IMR-90 (cell line): ENCODE measurements at regions not wholly inside any gene's neighbourhood (a gene's known extent, or its start where the extent isn't known, plus 50 kb on each side); places are given as distances from the start of the nearest gene placed in this dataset.

ENCODE experiments used
- ATAC-seq: fragments of 200-7000 bp; cut with Tn5 transposase; 2 replicates; pipeline ENCODE4 v1.9.1; 2020; ENCODE audit warnings: low read depth, mild to moderate bottlenecking, moderate library complexity
- BruUV-seq: library from RNA; stranded (reverse); fragments of 400-500 nt; replicated peaks from 2 replicates; lab custom pipeline; 2021; lab: Mats Ljungman, UMichigan
- CTCF ChIA-PET: fragments of 300-600 bp; formaldehyde crosslinking; extraction: SDS; loops from one replicate; lab custom pipeline; 2021; ENCODE audit warnings: antibody characterized with exemption; lab: Yijun Ruan, JAX
- POLR2A ChIA-PET: fragments of 300-600 bp; sonication (Branson Sonifier 250); formaldehyde crosslinking; loops from one replicate; lab custom pipeline; 2022; ENCODE audit warnings: antibody characterized with exemption; ENCODE audit not compliant: unreplicated experiment; lab: Charles Lee
- DNase-seq: peaks from one replicate; pipeline ENCODE4 v3.0.0; 2013
- H2AFZ ChIP-seq: replicated peaks from 2 replicates; pipeline ENCODE3; 2013; ENCODE audit warnings: low read length, mild to moderate bottlenecking; ENCODE audit not compliant: poor library complexity
- H2AK5ac ChIP-seq: 2 replicates; pipeline ENCODE4 v1.6.1; 2013; ENCODE audit warnings: low read depth, low read length, inconsistent platforms
- H2AK9ac ChIP-seq: replicated peaks from 2 replicates; pipeline ENCODE3; 2013; ENCODE audit warnings: mild to moderate bottlenecking, low read depth, low read length, moderate library complexity; ENCODE audit not compliant: poor library complexity
- H2BK120ac ChIP-seq: 2 replicates; pipeline ENCODE4 v1.6.1; 2013; ENCODE audit warnings: low read depth, low read length, inconsistent platforms
- H2BK15ac ChIP-seq: 3 replicates; pipeline ENCODE4 v1.6.1; 2013; ENCODE audit warnings: low read depth, low read length, inconsistent platforms
- H2BK20ac ChIP-seq: 2 replicates; pipeline ENCODE4 v1.6.1; 2013; ENCODE audit warnings: low read depth, mild to moderate bottlenecking, inconsistent platforms, low read length, moderate library complexity
- H2BK5ac ChIP-seq: 2 replicates; pipeline ENCODE4 v1.6.1; 2013; ENCODE audit warnings: mild to moderate bottlenecking, low read depth, low read length, inconsistent platforms; ENCODE audit not compliant: poor library complexity, severe bottlenecking
- H3K14ac ChIP-seq: replicated peaks from 2 replicates; pipeline ENCODE4 v1.6.1; 2013; ENCODE audit warnings: low read depth, low read length, inconsistent platforms
- H3K18ac ChIP-seq: 2 replicates; pipeline ENCODE4 v1.6.1; 2013; ENCODE audit warnings: low read depth, low read length, control low read depth
- H3K23ac ChIP-seq: 2 replicates; pipeline ENCODE4 v1.6.1; 2013; ENCODE audit warnings: low read depth, low read length, inconsistent platforms
- H3K27ac ChIP-seq: 2 replicates; pipeline ENCODE4 v1.5.1; 2013; ENCODE audit warnings: mild to moderate bottlenecking, control low read depth, low read length; ENCODE audit not compliant: insufficient read depth
- H3K27me3 ChIP-seq: 2 replicates; pipeline ENCODE4 v1.6.1; 2013; ENCODE audit warnings: low read length; ENCODE audit not compliant: control insufficient read depth, insufficient read depth
- H3K36me3 ChIP-seq: 2 replicates; pipeline ENCODE4 v1.6.1; 2013; ENCODE audit warnings: low read length, mixed read lengths; ENCODE audit not compliant: control insufficient read depth, insufficient read depth
- H3K4ac ChIP-seq: 2 replicates; pipeline ENCODE4 v1.6.1; 2013; ENCODE audit warnings: low read depth, low read length, inconsistent platforms
- H3K4me1 ChIP-seq: 2 replicates; pipeline ENCODE4 v1.6.1; 2013; ENCODE audit warnings: low read length, mixed read lengths; ENCODE audit not compliant: control insufficient read depth, insufficient read depth
- H3K4me2 ChIP-seq: 2 replicates; pipeline ENCODE4 v1.6.1; 2013; ENCODE audit warnings: low read depth, mild to moderate bottlenecking, control low read depth, low read length, moderate library complexity
- H3K4me3 ChIP-seq: 2 replicates; pipeline ENCODE4 v1.5.1; 2013; ENCODE audit warnings: low read depth, mild to moderate bottlenecking, control low read depth, low read length, moderate library complexity; ENCODE audit not compliant: insufficient read depth
- H3K56ac ChIP-seq: 2 replicates; pipeline ENCODE4 v1.6.1; 2013; ENCODE audit warnings: low read length, inconsistent platforms; ENCODE audit not compliant: insufficient read depth; ENCODE audit errors: extremely low read depth
- H3K79me1 ChIP-seq, 2 experiments: 2 replicates each; pipeline ENCODE4 v1.6.1; 2013; ENCODE audit warnings: low read length in 2 of 2, inconsistent platforms in 1 of 2, low read depth in 1 of 2
- H3K9ac ChIP-seq: 2 replicates; pipeline ENCODE4 v1.6.1; 2013; ENCODE audit warnings: low read depth, low read length, control low read depth
- H3K9me1 ChIP-seq: 2 replicates; pipeline ENCODE4 v1.6.1; 2013; ENCODE audit warnings: low read length, inconsistent platforms; ENCODE audit not compliant: insufficient read depth
- H3K9me3 ChIP-seq: 2 replicates; pipeline ENCODE4 v1.6.1; 2013; ENCODE audit warnings: low read length; ENCODE audit not compliant: control insufficient read depth, insufficient read depth
- H4K20me1 ChIP-seq: 2 replicates; pipeline ENCODE4 v1.6.1; 2013; ENCODE audit warnings: low read length, inconsistent platforms; ENCODE audit not compliant: insufficient read depth
- H4K5ac ChIP-seq: 2 replicates; pipeline ENCODE4 v1.6.1; 2013; ENCODE audit warnings: mild to moderate bottlenecking, low read depth, low read length, control low read depth
- H4K8ac ChIP-seq, 2 experiments: 2 replicates each; pipeline ENCODE4 v1.6.1; 2013; ENCODE audit warnings: low read depth in 2 of 2, low read length in 2 of 2, control low read depth in 1 of 2, inconsistent platforms in 1 of 2
- H4K91ac ChIP-seq: 2 replicates; pipeline ENCODE4 v1.6.1; 2013; ENCODE audit warnings: low read depth, low read length, inconsistent platforms; ENCODE audit not compliant: insufficient read depth
- BHLHE40 ChIP-seq: fragments of 150-350 bp; IDR thresholded peaks from 2 replicates; pipeline ENCODE4 v1.6.1; 2016; ENCODE audit warnings: mild to moderate bottlenecking, low read depth, low read length
- CEBPB ChIP-seq: IDR thresholded peaks from 2 replicates; pipeline ENCODE4 v1.6.1; 2012; ENCODE audit warnings: low read depth, low read length, improper control_type of control experiment
- CHD1 ChIP-seq: IDR thresholded peaks from 2 replicates; pipeline ENCODE4 v1.6.1; 2012; ENCODE audit warnings: low read depth, low read length, improper control_type of control experiment
- CTCF ChIP-seq: conservative IDR thresholded peaks from 2 replicates; pipeline ENCODE4 v1.5.1; 2012; ENCODE audit warnings: mild to moderate bottlenecking, low read depth, low read length, improper control_type of control experiment
- ELK1 ChIP-seq: fragments of 150-350 bp; IDR thresholded peaks from 2 replicates; pipeline ENCODE4 v1.6.1; 2016; ENCODE audit warnings: low read depth, mild to moderate bottlenecking, low read length, moderate library complexity, borderline replicate concordance
- FOS ChIP-seq: fragments of 150-350 bp; IDR thresholded peaks from 2 replicates; pipeline ENCODE4 v1.6.1; 2016; ENCODE audit warnings: low read depth, low read length
- MAFK ChIP-seq: IDR thresholded peaks from 2 replicates; pipeline ENCODE4 v1.6.1; 2012; ENCODE audit warnings: low read depth, low read length, improper control_type of control experiment
- MAZ ChIP-seq: IDR thresholded peaks from 2 replicates; pipeline ENCODE4 v1.6.1; 2012; ENCODE audit warnings: low read depth, mild to moderate bottlenecking, low read length, improper control_type of control experiment, moderate library complexity, borderline replicate concordance
- MXI1 ChIP-seq: IDR thresholded peaks from 2 replicates; pipeline ENCODE4 v1.6.1; 2012; ENCODE audit warnings: low read depth, mild to moderate bottlenecking, low read length, moderate library complexity, borderline replicate concordance
- NFE2L2 ChIP-seq: fragments of 150-350 bp; IDR thresholded peaks from 2 replicates; pipeline ENCODE4 v1.6.1; 2016; ENCODE audit warnings: low read depth, mild to moderate bottlenecking, low read length
- POLR2A ChIP-seq: IDR thresholded peaks from 2 replicates; pipeline ENCODE4 v1.6.1; 2012; ENCODE audit warnings: mild to moderate bottlenecking, low read depth, low read length
- RAD21 ChIP-seq: IDR thresholded peaks from 2 replicates; pipeline ENCODE4 v1.6.1; 2012; ENCODE audit warnings: low read length, improper control_type of control experiment
- RCOR1 ChIP-seq: IDR thresholded peaks from 2 replicates; pipeline ENCODE4 v1.6.1; 2012; ENCODE audit warnings: mild to moderate bottlenecking, low read length, improper control_type of control experiment; ENCODE audit not compliant: insufficient replicate concordance
- RFX5 ChIP-seq: IDR thresholded peaks from 2 replicates; pipeline ENCODE4 v1.8.0; 2012; ENCODE audit warnings: low read depth, mild to moderate bottlenecking, low read length, moderate library complexity
- SMC3 ChIP-seq: fragments of 150-350 bp; IDR thresholded peaks from 2 replicates; pipeline ENCODE4 v1.6.1; 2016; ENCODE audit warnings: low read depth, mild to moderate bottlenecking, antibody characterized with exemption, low read length, moderate library complexity
- USF2 ChIP-seq: fragments of 150-350 bp; IDR thresholded peaks from 2 replicates; pipeline ENCODE4 v1.6.1; 2017; ENCODE audit warnings: mild to moderate bottlenecking, antibody characterized with exemption, low read length, low read depth
- WGBS, 2 experiments: methylation state at CpG; one replicate each; pipeline versions ENCODE4 v1.1.5 to v1.1.7; 2013; ENCODE audit warnings: missing lambda C conversion rate in 2 of 2; ENCODE audit not compliant: insufficient read length in 1 of 2; ENCODE audit errors: extremely low coverage in 2 of 2; 5-methylcytosine and 5-hydroxymethylcytosine counted together
- dilution Hi-C: fragments of 300-500 bp; cut with HindIII; formaldehyde crosslinking; loops from one replicate; pipeline ENCODE4 v1.14.3; 2018; ENCODE audit warnings: low sequenced_read_pairs; ENCODE audit not compliant: unreplicated experiment
- in situ Hi-C: fragments of 300-500 bp; cut with MboI; formaldehyde crosslinking; loops from 3 replicates; pipeline ENCODE4 v1.14.3; 2019; ENCODE audit warnings: low sequenced_read_pairs, inconsistent platforms, mixed read lengths
- intact Hi-C: fragments of 100-400 bp; cut with micrococcal nuclease; formaldehyde crosslinking; loops from 2 replicates; pipeline ENCODE4 v1.10.0; 2022

GRCh38 chr6:14312587-14312986 is 195.0 kb downstream of the CD83 start:
- TF ChIP-seq POLR2A (no peak), CTCF (no peak), BHLHE40 (no peak), RAD21 (no peak), FOS (no peak), MAZ (no peak), NFE2L2 (no peak), SMC3 (no peak), MXI1 (no peak), USF2 (no peak), RFX5 (no peak), CHD1 (no peak), ELK1 (no peak), MAFK (no peak), CEBPB (no peak), RCOR1 (no peak)
- no CpG with 5 or more reads among the region's 6 CpGs for WGBS, 2 experiments
- Histone ChIP-seq H2AK5ac (no peak overlapping the region), H3K4me3 (no peak overlapping the region), H3K79me1 (no peaks in the 10 kb centered on the region), H2AFZ (no peak overlapping the region), H4K5ac (no peak overlapping the region), H3K4me1 (peaks cover 6% of the 10 kb centered on the region; the same call in 1 of the 2 replicates), H3K9me1 (peaks cover 5% of the 10 kb centered on the region; the same call in 1 of the 2 replicates), H3K27ac (no peak overlapping the region), H3K36me3 (no peaks in the 10 kb centered on the region), H4K8ac (no peak overlapping the region), H2BK15ac (no peak overlapping the region), H3K23ac (no peak overlapping the region), H3K9ac (no peak overlapping the region), H4K20me1 (no peaks in the 10 kb centered on the region), H3K9me3 (no peaks in the 10 kb centered on the region), H3K4me2 (no peak overlapping the region), H2BK120ac (no peak overlapping the region), H3K27me3 (peaks cover 25% of the 10 kb centered on the region), H3K4ac (no peak overlapping the region), H2AK9ac (no peak overlapping the region), H2BK5ac (no peak overlapping the region), H3K56ac (no peak overlapping the region), H3K14ac (no peak overlapping the region), H2BK20ac (no peak overlapping the region), H4K91ac (no peak overlapping the region), H3K18ac (no peak overlapping the region)
- CTCF ChIA-PET: no interaction called here
- POLR2A ChIA-PET: no interaction called here
- dilution Hi-C loops: no loop called here
- ATAC-seq: no peak
- in situ Hi-C loops: no loop called here
- BruUV-seq: no TSS peak
- DNase-seq: no peak
- intact Hi-C loops: no loop called here
